Suprapubic skin (tissue), 4 donors: ENCODE measurements at regions not wholly inside any gene's neighbourhood (a gene's known extent, or its start where the extent isn't known, plus 50 kb on each side); places are given as distances from the start of the nearest gene placed in this dataset.

Experiments
- DNase-seq, 2 donors: peaks; one replicate each; pipeline ENCODE4 v3.0.0-alpha.2; 2019; ENCODE audit warnings: low spot score in 2 of 2
- H3K27ac ChIP-seq: fragments of 200-600 bp; sonication (generic); one replicate; pipeline ENCODE4 v1.5.1; 2019
- H3K27me3 ChIP-seq: fragments of 200-600 bp; sonication (generic); one replicate; pipeline ENCODE4 v1.5.1; 2019
- H3K36me3 ChIP-seq: fragments of 200-600 bp; sonication (generic); one replicate; pipeline ENCODE4 v1.5.1; 2019
- H3K4me1 ChIP-seq: fragments of 200-600 bp; sonication (generic); one replicate; pipeline ENCODE4 v1.5.1; 2019
- H3K4me3 ChIP-seq: fragments of 200-600 bp; sonication (generic); one replicate; pipeline ENCODE4 v1.5.1; 2019; ENCODE audit warnings: mild to moderate bottlenecking
- H3K9me3 ChIP-seq: fragments of 200-600 bp; sonication (generic); one replicate; pipeline ENCODE4 v1.5.1; 2019
- EP300 ChIP-seq: sonication (generic); formaldehyde crosslinking; IDR thresholded peaks from one replicate; pipeline ENCODE4 v1.6.1; 2017; ENCODE audit warnings: antibody characterized with exemption
- POLR2A ChIP-seq, 2 donors: fragments of 450-650 bp; IDR thresholded peaks; one replicate each; pipeline ENCODE4 v1.6.1; 2017; ENCODE audit warnings: antibody characterized with exemption in 2 of 2, mild to moderate bottlenecking in 2 of 2, moderate library complexity in 2 of 2
- POLR2AphosphoS5 ChIP-seq, 3 donors: sonication (generic); formaldehyde crosslinking; IDR thresholded peaks; one replicate each; pipeline ENCODE4 v1.6.1; 2017; ENCODE audit warnings: antibody characterized with exemption in 3 of 3
- WGBS: methylation state at CpG from one replicate; pipeline ENCODE4 v1.1.5; 2018; 5-methylcytosine and 5-hydroxymethylcytosine counted together
- TF ChIP-seq, protein P1 (sequence below), 2 donors: fragments of 200-600 bp in 1 of 2; fragments of 450-650 bp in 1 of 2; sonication (generic) in 1 of 2; IDR thresholded peaks; one replicate each; pipeline ENCODE4 v1.5.1; 2016 to 2019; ENCODE audit warnings: antibody characterized with exemption in 2 of 2, mild to moderate bottlenecking in 1 of 2, moderate library complexity in 1 of 2

DNA sequence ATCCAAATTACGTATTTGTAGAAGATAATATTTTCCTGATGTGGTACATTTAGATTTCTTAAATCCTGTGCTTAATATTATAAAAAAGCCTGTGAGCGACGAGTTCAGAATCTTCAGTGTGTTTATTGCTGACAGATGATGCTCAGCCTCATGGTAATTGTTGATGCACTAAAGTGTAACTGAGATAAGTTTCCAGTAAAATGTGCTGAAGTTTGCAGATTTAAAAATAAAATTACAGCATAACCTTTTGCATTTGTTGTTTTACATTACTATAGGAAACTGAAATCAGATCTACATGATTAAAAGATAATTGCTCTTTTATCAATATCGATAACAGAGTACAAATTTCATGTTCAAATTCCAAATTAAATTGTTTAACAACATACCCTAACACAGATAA, 307.6 kb downstream of the FIGN start:
- DNase-seq = no peak
- TF ChIP-seq, protein P1, sequence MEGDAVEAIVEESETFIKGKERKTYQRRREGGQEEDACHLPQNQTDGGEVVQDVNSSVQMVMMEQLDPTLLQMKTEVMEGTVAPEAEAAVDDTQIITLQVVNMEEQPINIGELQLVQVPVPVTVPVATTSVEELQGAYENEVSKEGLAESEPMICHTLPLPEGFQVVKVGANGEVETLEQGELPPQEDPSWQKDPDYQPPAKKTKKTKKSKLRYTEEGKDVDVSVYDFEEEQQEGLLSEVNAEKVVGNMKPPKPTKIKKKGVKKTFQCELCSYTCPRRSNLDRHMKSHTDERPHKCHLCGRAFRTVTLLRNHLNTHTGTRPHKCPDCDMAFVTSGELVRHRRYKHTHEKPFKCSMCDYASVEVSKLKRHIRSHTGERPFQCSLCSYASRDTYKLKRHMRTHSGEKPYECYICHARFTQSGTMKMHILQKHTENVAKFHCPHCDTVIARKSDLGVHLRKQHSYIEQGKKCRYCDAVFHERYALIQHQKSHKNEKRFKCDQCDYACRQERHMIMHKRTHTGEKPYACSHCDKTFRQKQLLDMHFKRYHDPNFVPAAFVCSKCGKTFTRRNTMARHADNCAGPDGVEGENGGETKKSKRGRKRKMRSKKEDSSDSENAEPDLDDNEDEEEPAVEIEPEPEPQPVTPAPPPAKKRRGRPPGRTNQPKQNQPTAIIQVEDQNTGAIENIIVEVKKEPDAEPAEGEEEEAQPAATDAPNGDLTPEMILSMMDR (IDR thresholded peaks at IDR 0.05) = no peak
- TF ChIP-seq EP300 (no peak), POLR2A (IDR thresholded peaks at IDR 0.05) (no peak), POLR2AphosphoS5 (IDR thresholded peaks at IDR 0.05) (no peak)
- H3K36me3 ChIP-seq = no peaks in the 10 kb centered on the region
- no peak overlapping the region for H3K4me3 ChIP-seq
- no peaks in the 10 kb centered on the region for H3K9me3 ChIP-seq
- no peaks in the 10 kb centered on the region for H3K4me1 ChIP-seq
- H3K27ac ChIP-seq = no peak overlapping the region
- H3K27me3 ChIP-seq = no peaks in the 10 kb centered on the region
- WGBS = 82% methylated on average over 4 of the region's 4 CpGs

DNA sequence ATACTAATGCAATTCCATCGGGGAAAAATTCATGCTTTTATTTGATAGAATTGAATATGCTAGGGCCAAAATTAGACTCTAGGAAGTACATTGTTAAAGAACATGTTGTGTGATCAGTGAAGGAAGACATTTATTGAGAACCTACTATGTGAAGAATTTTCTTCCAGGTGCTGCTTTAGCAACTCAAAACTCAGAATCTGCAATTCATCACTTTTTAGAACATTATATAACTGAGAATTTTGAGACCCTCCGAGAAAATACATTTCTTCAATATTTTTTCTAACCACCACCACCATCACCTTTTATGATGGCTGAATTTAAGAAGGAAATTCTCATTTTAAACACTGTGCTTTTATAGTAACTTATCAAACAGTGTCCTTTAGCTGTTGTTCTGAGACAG, 315.2 kb downstream of the FIGN start:
- WGBS = 96% methylated on average over 2 of the region's 2 CpGs
- Histone ChIP-seq H3K27me3 (no peaks in the 10 kb centered on the region), H3K36me3 (no peaks in the 10 kb centered on the region), H3K4me1 (no peaks in the 10 kb centered on the region), H3K27ac (no peak overlapping the region), H3K4me3 (no peak overlapping the region), H3K9me3 (no peaks in the 10 kb centered on the region)
- TF ChIP-seq POLR2AphosphoS5 (IDR thresholded peaks at IDR 0.05) (no peak), EP300 (no peak), POLR2A (IDR thresholded peaks at IDR 0.05) (no peak)
- TF ChIP-seq, protein P1 (IDR thresholded peaks at IDR 0.05) = no peak
- DNase-seq = no peak

DNA sequence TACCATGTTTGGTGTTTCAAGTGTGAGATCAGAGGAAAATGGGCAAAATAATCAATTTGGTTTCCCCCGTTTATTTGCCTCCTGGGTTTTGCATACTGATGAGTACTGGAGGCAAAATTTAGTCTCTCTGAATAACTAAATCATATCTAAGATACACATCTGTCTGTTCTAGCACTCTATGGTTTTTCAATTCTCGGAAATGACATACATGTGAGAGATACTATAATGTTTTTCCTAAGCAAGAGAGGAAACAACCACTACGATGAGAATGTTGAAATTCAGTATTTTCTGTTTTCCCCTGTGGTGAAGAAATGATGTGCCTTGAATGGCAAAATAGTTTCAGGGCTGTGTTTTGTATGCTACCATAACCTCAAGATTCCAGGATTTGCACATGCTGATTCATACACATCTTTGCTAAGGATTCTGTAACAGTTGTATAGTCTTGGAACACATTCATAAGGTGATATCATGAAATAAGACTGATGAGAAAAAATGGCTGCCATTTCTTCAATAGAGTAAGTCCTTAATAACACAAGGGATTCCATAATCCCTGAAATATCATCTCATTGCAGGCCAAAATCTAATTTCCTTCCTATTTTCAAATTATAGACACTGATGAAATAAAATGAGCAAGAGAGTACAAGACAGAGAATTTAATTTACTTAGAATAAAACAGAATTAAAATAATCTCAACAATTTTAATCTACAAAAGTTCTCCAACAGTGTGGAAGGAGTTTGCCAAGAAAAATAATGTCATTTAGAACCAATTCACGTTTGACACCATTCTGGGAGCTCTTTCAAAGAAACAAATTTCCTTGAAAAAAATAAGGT, 316.6 kb downstream of the FIGN start:
- no peak for DNase-seq
- TF ChIP-seq, protein P1 (IDR thresholded peaks at IDR 0.05) = no peak
- TF ChIP-seq EP300 (no peak), POLR2AphosphoS5 (IDR thresholded peaks at IDR 0.05) (no peak), POLR2A (IDR thresholded peaks at IDR 0.05) (no peak)
- 57% methylated on average over 4 of the region's 4 CpGs for WGBS
- Histone ChIP-seq H3K4me1 (no peaks in the 10 kb centered on the region), H3K27me3 (no peaks in the 10 kb centered on the region), H3K27ac (no peak overlapping the region), H3K36me3 (no peaks in the 10 kb centered on the region), H3K4me3 (no peak overlapping the region), H3K9me3 (no peaks in the 10 kb centered on the region)

DNA sequence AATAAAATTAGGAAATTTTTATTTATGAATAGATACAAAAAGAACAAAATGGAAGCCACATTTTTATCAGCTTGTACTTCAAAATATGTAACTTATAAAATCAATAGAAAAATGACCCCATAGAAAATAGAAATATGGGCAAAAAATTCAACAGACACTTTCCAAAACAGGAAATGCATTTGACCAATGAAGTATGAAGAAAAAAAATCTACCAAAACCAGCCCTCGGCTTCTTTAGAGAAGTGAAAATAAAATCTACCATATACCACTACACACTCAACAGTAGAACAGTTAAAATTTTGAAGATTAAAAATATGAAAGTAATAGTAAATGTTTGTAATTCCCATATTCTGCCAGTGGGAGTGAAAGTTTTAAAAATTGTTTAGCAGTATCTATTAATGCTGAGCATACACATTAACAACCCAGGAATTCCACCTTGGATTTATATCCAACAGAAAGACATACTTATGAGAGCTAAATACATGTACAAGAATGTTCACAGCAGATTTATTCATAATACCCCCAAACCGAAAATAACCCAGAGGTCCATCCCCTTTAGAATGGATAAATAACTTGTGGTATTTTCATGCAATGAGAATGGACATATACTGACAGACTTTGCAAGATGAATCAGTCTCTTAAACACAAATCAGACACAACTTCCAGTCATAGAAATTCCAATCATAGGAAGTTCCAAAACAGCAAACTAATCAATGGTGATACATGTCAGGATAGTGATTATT, 318.0 kb downstream of the FIGN start:
- Histone ChIP-seq H3K9me3 (no peaks in the 10 kb centered on the region), H3K4me3 (no peak overlapping the region), H3K36me3 (no peaks in the 10 kb centered on the region), H3K4me1 (no peaks in the 10 kb centered on the region), H3K27me3 (no peaks in the 10 kb centered on the region), H3K27ac (no peak overlapping the region)
- DNase-seq = no peak
- TF ChIP-seq, protein P1 (IDR thresholded peaks at IDR 0.05) = no peak
- TF ChIP-seq EP300 (no peak), POLR2AphosphoS5 (IDR thresholded peaks at IDR 0.05) (no peak), POLR2A (IDR thresholded peaks at IDR 0.05) (no peak)
- 78% methylated on average over 2 of the region's 2 CpGs for WGBS

DNA sequence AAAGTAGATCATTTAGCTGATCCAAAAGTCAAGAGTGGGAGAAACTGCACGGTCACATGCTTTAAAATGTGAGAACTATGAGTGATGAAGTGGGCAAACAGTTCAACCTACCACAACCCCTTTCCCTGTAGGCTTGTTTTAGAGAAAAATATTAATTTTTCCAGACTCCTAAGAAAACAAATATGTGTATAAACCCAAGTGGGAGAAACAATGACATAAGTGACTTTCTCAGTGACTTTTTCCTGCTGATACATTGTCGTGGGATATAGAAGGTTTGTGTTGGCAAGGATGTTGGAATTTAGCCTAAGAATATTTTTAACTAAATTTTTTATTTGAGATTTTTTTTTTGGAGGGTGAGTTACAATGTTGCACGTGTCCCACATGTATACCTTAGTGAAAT, 321.7 kb downstream of the FIGN start:
- Histone ChIP-seq H3K36me3 (no peaks in the 10 kb centered on the region), H3K27ac (no peak overlapping the region), H3K4me3 (no peak overlapping the region), H3K4me1 (no peaks in the 10 kb centered on the region), H3K27me3 (no peaks in the 10 kb centered on the region), H3K9me3 (no peaks in the 10 kb centered on the region)
- DNase-seq = no peak
- WGBS = 81% methylated on average over 3 of the region's 3 CpGs
- TF ChIP-seq POLR2AphosphoS5 (IDR thresholded peaks at IDR 0.05) (no peak), EP300 (no peak)
